ENCODE measurements at regions not wholly inside any gene's neighbourhood (a gene's known extent, or its start where the extent isn't known, plus 50 kb on each side); places are given as distances from the start of the nearest gene placed in this dataset.

DNA sequence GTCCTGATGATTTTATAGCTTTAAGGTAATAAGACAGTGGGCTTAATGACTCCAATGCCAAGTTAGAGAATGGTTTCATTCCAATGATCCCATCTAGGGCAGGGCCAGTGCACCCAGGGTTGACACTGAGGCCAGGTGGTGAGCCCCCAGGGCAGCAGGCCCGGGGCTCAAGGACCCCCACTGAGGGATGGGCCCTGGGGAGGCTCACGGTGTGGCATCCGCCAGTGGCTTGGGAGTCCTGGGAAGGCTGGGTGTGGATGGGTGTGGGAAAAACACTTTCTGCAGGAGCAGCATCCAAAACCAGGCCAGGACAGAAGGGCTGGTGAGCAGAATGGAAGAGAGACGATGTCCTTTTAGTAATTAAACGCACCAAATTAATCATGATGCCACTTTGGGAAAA lies 626.3 kb downstream of the TBC1D22A start:
- DNase-seq (ENCODE audit: low read depth): no peak
- Histone ChIP-seq H3K27me3 (ENCODE audit: control insufficient read depth, insufficient read depth, low read length) (no peaks in the 10 kb centered on the region), H3K4me3 (ENCODE audit: low read depth, low read length) (no peak overlapping the region), H3K36me3 (ENCODE audit: control insufficient read depth, insufficient read depth, low read length) (no peaks in the 10 kb centered on the region)
- TF ChIP-seq, protein P1, sequence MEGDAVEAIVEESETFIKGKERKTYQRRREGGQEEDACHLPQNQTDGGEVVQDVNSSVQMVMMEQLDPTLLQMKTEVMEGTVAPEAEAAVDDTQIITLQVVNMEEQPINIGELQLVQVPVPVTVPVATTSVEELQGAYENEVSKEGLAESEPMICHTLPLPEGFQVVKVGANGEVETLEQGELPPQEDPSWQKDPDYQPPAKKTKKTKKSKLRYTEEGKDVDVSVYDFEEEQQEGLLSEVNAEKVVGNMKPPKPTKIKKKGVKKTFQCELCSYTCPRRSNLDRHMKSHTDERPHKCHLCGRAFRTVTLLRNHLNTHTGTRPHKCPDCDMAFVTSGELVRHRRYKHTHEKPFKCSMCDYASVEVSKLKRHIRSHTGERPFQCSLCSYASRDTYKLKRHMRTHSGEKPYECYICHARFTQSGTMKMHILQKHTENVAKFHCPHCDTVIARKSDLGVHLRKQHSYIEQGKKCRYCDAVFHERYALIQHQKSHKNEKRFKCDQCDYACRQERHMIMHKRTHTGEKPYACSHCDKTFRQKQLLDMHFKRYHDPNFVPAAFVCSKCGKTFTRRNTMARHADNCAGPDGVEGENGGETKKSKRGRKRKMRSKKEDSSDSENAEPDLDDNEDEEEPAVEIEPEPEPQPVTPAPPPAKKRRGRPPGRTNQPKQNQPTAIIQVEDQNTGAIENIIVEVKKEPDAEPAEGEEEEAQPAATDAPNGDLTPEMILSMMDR (IDR thresholded peaks at IDR 0.05; ENCODE audit: insufficient read depth, low read depth, low read length): no peak
- ChIA-PET POLR2A (no interaction called here), CTCF (no interaction called here)

DNA sequence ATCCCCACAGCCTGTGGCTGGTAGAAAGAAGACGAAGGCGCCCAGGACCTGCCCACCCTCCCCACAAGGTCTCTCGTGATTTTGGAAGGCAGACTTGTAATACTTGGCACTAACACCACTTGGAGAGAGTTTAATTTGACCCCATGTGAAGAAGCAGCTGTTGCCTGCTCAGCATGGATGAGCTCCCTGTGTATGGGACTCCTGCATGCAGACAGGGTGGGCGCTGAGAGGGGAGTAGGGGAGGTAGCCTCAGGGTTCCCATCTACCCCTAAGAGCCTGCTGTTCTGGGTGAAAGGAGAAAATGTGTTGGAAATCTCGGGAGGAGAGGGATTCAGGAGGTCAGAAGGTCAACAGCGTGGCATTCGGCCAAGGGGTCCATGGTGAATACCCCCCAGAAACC lies 625.9 kb downstream of the TBC1D22A start:
- TF ChIP-seq, protein P1 (IDR thresholded peaks at IDR 0.05; ENCODE audit: insufficient read depth, low read depth, low read length): no peak
- POLR2A ChIA-PET: no interaction called here
- CTCF ChIA-PET: no interaction called here
- H3K4me3 ChIP-seq (ENCODE audit: low read depth, low read length): no peak overlapping the region
- H3K36me3 ChIP-seq (ENCODE audit: control insufficient read depth, insufficient read depth, low read length): no peaks in the 10 kb centered on the region
- H3K27me3 ChIP-seq (ENCODE audit: control insufficient read depth, insufficient read depth, low read length): no peaks in the 10 kb centered on the region
- DNase-seq (ENCODE audit: low read depth): no peak

DNA sequence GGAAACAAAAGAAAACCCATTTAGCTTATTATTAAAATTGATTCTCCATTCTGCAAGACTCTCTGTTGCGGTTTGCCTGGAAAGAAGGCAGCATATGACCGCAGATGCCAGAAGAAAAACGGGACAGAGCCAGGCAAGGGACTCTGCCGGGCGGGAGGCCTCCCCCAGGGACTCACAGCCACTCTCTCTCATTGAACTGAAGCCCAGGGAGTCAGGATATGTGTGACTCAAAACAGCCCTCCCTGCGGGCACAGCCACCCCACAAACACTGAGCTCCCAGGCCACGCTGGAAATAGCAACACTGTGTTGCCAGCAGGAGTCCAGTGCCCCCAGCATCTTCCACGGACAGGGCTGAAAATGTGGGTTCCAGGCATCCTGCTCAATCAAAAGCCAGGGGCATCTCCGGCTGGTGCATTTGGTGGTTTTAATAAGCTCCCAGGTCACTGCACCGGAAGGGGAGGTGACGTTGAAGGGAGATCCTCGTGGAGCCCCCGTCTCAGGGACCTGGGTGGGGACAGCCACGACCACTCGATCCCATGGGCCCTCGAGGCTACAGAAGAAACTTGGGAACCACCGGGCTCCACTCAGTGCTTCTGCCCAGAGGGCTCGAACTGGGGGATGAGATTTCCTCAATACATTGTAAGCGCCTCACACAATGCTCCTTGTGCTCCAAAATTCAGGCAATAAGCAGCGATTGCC lies 624.5 kb downstream of the TBC1D22A start:
- Histone ChIP-seq H3K4me3 (ENCODE audit: low read depth, low read length) (no peak overlapping the region), H3K27me3 (ENCODE audit: control insufficient read depth, insufficient read depth, low read length) (no peaks in the 10 kb centered on the region), H3K36me3 (ENCODE audit: control insufficient read depth, insufficient read depth, low read length) (no peaks in the 10 kb centered on the region)
- ChIA-PET CTCF (no interaction called here), POLR2A (no interaction called here)
- no peak for DNase-seq (ENCODE audit: low read depth)
- TF ChIP-seq, protein P1 (IDR thresholded peaks at IDR 0.05; ENCODE audit: insufficient read depth, low read depth, low read length): no peak

DNA sequence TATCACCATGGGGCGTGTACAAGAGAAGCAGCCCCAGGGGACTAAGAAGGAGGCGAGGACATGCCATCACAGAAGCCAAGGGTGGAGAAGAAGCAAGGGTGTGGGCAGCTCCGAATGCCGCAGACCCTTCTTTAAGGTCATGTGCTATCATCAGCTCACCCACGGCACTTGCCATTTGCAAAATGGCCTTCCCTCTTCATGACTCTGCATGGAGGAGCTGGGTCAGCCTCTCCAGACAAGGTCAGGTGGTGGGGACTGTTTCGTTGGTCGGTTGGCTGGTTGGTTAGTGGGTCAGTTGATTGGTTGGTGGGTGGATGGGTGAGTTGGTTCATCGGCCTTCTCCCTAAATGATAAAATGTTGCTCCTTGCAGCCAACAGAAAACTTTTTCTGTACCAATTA lies 622.5 kb downstream of the TBC1D22A start:
- CTCF ChIA-PET: no interaction called here

DNA sequence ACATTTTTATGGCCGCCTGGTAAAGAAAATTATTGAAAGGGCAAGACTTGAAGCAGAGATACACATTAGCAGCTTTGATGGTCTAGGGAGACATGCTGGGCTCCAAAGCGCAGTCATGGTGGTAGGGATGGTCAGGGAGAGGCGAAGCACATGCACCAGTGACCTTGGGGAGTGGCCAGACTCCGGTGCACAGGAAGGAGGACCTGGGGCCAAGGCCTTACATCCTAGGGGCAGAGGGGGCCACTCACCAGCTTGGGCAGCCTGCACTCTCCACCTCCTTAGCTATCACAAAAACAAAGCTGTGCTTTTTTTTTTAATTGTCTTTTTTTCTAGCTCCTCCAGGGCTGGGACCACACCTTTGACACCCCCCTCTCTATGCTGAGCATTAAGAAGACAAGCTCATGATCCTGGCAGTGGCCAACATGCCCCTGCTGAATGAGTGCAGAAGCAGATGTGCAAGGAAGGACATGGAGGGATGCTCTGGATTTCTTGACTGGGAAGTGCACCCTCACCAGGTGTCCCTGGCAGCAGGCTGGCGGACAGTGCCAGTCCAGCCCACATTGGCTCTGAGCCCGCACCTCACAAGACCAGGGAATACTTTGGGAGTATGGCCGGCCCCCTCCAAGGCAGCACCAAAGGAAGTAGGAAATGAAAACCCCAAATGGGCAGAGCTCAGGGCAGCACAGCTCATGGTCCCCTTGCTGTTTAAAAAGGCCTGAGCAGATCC lies 619.9 kb downstream of the TBC1D22A start:
- ChIA-PET POLR2A (no interaction called here), CTCF (no interaction called here)
- DNase-seq (ENCODE audit: low read depth): no peak
- H3K4me3 ChIP-seq (ENCODE audit: low read depth, low read length): no peak overlapping the region
- TF ChIP-seq, protein P1 (IDR thresholded peaks at IDR 0.05; ENCODE audit: insufficient read depth, low read depth, low read length): no peak
- H3K36me3 ChIP-seq (ENCODE audit: control insufficient read depth, insufficient read depth, low read length): no peaks in the 10 kb centered on the region
- H3K27me3 ChIP-seq (ENCODE audit: control insufficient read depth, insufficient read depth, low read length): no peaks in the 10 kb centered on the region

More for the DNA sequence above, 622.5 kb downstream of the TBC1D22A start:
- Histone ChIP-seq H3K27me3 (ENCODE audit: control insufficient read depth, insufficient read depth, low read length) (no peaks in the 10 kb centered on the region), H3K36me3 (ENCODE audit: control insufficient read depth, insufficient read depth, low read length) (no peaks in the 10 kb centered on the region), H3K4me3 (ENCODE audit: low read depth, low read length) (no peak overlapping the region)
- TF ChIP-seq, protein P1 (IDR thresholded peaks at IDR 0.05; ENCODE audit: insufficient read depth, low read depth, low read length): no peak
- POLR2A ChIA-PET: no interaction called here
- no peak for DNase-seq (ENCODE audit: low read depth)

Data from BJ (cell line).